NT2/D1 (cell line): ENCODE measurements at regions not wholly inside any gene's neighbourhood (a gene's known extent, or its start where the extent isn't known, plus 50 kb on each side); places are given as distances from the start of the nearest gene placed in this dataset.
"Not testable (repeated sequence)": the region's sequence is repeated elsewhere in the genome, so short reads cannot be mapped to it uniquely, and the experiment has no call there.

ENCODE experiments used
- DNase-seq: peaks from one replicate; pipeline ENCODE4 v3.0.0-alpha.2; 2011; ENCODE audit warnings: low read depth, low spot score
- H3K27me3 ChIP-seq: 2 replicates; pipeline ENCODE4 v1.6.0; 2011; ENCODE audit warnings: mild to moderate bottlenecking; ENCODE audit not compliant: insufficient read length, insufficient read depth
- H3K36me3 ChIP-seq: 2 replicates; pipeline ENCODE4 v1.6.1; 2011; ENCODE audit warnings: mild to moderate bottlenecking, low read length, mixed read lengths; ENCODE audit not compliant: insufficient read depth, insufficient read length
- H3K4me1 ChIP-seq: 2 replicates; pipeline ENCODE4 v1.5.1; 2011; ENCODE audit not compliant: insufficient read depth, insufficient read length
- H3K4me3 ChIP-seq: 2 replicates; pipeline ENCODE4 v1.5.1; 2011; ENCODE audit warnings: low read depth; ENCODE audit not compliant: insufficient read length
- H3K9ac ChIP-seq: 2 replicates; pipeline ENCODE4 v1.6.0; 2011; ENCODE audit warnings: low read depth; ENCODE audit not compliant: insufficient read length
- H3K9me3 ChIP-seq: 2 replicates; pipeline ENCODE4 v1.5.1; 2011; ENCODE audit warnings: mild to moderate bottlenecking, low read length; ENCODE audit not compliant: insufficient read depth
- SUZ12 ChIP-seq: IDR thresholded peaks from 2 replicates; pipeline ENCODE4 v1.6.1; 2011; ENCODE audit not compliant: insufficient read length, insufficient read depth; ENCODE audit errors: extremely low read depth
- YY1 ChIP-seq: IDR thresholded peaks from 2 replicates; pipeline ENCODE4 v1.6.1; 2011; ENCODE audit not compliant: insufficient read length, insufficient read depth
- ZNF274 ChIP-seq: IDR thresholded peaks from 2 replicates; pipeline ENCODE4 v1.6.1; 2011; ENCODE audit warnings: mild to moderate bottlenecking, low read depth, low read length

DNA sequence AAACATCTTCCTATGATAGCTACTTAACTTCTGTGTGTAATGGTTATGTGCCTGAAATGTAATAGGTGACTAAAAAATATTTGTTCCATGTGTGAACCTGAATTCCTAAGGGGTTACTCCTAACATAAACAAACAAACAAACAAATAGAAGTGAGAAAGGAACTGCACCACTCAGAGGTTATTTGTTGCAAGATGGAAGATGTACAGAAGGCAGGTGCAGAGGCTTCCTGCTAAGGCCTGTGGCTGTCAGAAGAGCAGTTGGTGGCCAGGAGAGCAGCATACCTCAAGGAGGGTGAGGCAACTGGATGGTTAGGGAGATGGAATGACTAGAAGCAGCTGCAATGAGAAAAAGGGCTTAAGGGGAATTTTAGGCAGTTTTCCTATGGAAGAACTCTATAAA is 940.6 kb downstream of the TTLL7 start:
- H3K4me1 ChIP-seq: no peaks in the 10 kb centered on the region
- TF ChIP-seq SUZ12: no peak
- H3K27me3 ChIP-seq: no peaks in the 10 kb centered on the region
- DNase-seq: no peak
- no peaks in the 10 kb centered on the region for H3K9me3 ChIP-seq
- H3K4me3 ChIP-seq: no peak overlapping the region
- H3K9ac ChIP-seq: no peak overlapping the region
- no peaks in the 10 kb centered on the region for H3K36me3 ChIP-seq

DNA sequence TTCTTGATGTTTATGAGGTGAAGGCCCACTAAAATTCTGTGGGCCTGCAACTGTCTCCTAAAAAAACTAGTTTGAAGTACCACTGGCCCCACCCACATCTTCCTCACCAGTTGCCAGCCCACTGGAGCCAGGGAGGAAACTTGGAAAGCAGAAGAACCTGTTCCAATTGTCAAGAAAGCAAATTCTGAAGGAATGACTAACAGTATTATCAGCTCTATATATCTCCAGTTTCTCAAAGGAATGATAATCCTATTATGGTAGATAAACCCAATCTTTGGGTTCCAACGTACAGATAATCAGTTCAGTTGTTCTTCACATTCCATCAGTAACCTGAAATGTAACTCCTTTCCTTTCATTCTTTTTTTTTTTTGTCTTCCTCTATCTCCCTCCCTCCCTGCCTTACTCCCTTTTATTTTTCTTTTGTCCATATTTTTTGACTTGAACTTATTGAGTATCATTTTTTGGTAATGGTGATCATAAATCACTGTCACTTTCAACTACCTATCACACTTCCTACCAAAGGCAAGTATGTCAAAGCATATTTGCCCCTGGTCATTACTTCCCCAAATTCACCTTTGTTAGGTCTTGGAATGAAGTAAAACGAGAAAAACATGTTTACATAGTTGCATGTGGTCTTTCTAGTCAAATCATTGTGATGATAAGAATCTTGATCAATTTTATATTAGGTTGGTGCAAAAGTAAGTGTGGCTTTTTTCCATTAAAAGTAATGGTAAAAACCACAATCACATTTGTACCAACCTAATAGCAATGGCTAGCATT is 943.4 kb downstream of the TTLL7 start:
- Histone ChIP-seq H3K27me3 (no peaks in the 10 kb centered on the region), H3K9ac (no peak overlapping the region), H3K9me3 (peaks cover 5% of the 10 kb centered on the region; the same call in 1 of the 2 replicates), H3K36me3 (no peaks in the 10 kb centered on the region), H3K4me3 (no peak overlapping the region), H3K4me1 (no peaks in the 10 kb centered on the region)
- DNase-seq: no peak
- TF ChIP-seq ZNF274: no peak
- no peak for TF ChIP-seq SUZ12
- TF ChIP-seq YY1: no peak

DNA sequence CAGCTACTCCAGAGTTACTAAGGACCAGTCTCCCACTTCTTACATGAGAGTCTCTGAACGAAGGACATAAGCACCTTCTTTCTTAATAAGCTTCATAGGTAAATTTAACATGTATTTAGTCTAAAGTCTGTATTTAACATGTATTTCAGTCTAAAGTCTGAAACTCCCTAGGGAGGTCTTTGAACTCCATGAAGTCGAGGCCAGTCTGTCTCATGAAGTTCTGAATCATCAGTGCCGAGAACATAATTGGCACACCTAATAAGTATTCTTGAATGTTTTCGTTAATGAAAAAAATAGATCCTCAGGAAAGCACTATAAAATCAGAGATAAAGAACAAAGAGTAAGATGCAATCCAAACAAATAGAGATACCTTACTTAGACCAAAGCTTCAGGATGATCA is 945.5 kb downstream of the TTLL7 start:
- no peaks in the 10 kb centered on the region for H3K27me3 ChIP-seq
- TF ChIP-seq ZNF274: no peak
- no peak for TF ChIP-seq YY1
- TF ChIP-seq SUZ12: no peak
- DNase-seq: no peak
- peaks cover 6% of the 10 kb centered on the region; the same call in 1 of the 2 replicates for H3K9me3 ChIP-seq
- no peaks in the 10 kb centered on the region for H3K36me3 ChIP-seq
- no peaks in the 10 kb centered on the region for H3K4me1 ChIP-seq
- H3K9ac ChIP-seq: no peak overlapping the region
- H3K4me3 ChIP-seq: no peak overlapping the region

DNA sequence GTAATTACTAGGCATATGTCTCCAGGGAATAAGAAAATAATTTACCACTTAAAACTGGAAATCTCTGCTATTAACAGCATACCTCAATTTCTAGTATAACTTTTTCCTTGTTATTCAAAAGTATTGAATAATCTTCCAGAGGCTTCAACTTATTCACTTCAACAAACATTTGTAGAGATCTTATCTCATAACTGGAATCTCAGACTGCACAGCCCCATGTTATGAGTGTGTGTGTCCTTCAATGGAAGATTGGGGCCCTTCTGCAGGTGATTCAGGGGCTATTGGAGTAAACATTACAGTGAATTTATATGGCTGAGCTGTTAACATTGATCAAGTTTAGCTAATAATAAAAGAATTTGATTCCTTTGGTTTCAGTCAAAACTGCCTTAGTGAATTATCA is 946.1 kb downstream of the TTLL7 start:
- Histone ChIP-seq H3K4me1 (no peaks in the 10 kb centered on the region), H3K9ac (no peak overlapping the region), H3K9me3 (peaks cover 6% of the 10 kb centered on the region; the same call in 1 of the 2 replicates), H3K27me3 (no peaks in the 10 kb centered on the region), H3K36me3 (no peaks in the 10 kb centered on the region), H3K4me3 (no peak overlapping the region)
- no peak for DNase-seq
- TF ChIP-seq ZNF274 (no peak), YY1 (no peak)

DNA sequence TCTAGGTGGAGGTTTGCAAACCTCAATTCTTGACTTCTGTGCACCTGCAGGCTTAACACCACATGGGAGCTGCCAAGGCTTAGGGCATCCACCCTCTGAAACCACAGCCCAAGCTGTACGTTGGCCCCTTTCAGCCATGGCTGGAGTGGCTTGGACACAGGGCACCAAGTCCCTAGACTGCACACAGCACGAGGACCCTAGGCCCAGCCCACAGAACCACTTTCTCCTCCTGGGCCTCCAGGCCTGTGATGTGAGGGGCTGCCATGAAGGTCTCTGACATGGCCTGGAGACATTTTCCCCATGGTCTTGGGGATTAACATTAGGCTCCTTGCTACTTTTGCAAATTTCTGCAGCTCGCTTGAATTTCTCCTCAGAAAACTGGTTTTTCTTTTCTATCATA is 947.9 kb downstream of the TTLL7 start:
- not testable (repeated sequence) for DNase-seq, H3K4me3 ChIP-seq, H3K4me1 ChIP-seq, H3K9me3 ChIP-seq, H3K9ac ChIP-seq, H3K36me3 ChIP-seq, H3K27me3 ChIP-seq

DNA sequence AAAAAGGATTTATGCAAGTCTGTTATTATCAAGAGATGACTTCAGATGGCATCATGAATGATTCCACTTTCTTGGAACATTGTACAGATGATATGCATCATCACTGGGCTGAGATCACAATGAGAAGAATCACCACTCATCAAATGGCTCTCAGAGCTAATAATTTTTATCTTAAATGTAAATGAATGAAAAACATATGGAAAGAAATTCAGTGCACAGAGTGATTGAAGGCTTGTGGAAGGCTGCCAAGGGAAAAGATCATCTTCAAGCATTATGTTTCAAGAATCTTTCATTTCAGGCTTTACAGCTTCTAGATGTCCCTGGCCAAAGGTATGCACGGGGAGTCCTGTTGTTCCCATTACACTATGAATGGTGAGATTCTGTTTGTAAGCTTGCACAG is 955.7 kb downstream of the TTLL7 start:
- Histone ChIP-seq H3K36me3 (no peaks in the 10 kb centered on the region), H3K27me3 (no peaks in the 10 kb centered on the region), H3K4me1 (no peaks in the 10 kb centered on the region), H3K9me3 (no peaks in the 10 kb centered on the region), H3K4me3 (no peak overlapping the region), H3K9ac (no peak overlapping the region)
- TF ChIP-seq YY1 (no peak), SUZ12 (no peak)
- no peak for DNase-seq

DNA sequence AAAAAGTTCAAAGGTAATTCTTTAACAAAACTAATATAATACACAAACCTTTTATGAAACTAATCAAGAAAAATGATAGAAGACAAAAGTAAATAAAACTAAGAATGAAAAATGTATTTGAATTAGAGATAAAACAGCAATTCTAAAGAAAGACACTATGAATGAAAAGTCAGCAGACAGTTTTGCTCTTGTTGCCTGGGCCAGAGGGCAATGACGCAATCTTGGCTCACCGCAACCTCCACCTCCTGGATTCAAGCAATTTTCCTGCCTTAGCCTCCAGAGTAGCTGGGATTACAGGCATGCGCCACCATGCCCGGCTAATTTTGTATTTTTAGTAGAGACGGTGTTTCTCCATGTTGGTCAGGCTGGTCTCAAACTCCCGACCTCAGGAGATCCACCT is 959.8 kb downstream of the TTLL7 start:
- DNase-seq, H3K9me3 ChIP-seq, H3K9ac ChIP-seq, H3K36me3 ChIP-seq, H3K27me3 ChIP-seq, H3K4me1 ChIP-seq, H3K4me3 ChIP-seq: not testable (repeated sequence)

DNA sequence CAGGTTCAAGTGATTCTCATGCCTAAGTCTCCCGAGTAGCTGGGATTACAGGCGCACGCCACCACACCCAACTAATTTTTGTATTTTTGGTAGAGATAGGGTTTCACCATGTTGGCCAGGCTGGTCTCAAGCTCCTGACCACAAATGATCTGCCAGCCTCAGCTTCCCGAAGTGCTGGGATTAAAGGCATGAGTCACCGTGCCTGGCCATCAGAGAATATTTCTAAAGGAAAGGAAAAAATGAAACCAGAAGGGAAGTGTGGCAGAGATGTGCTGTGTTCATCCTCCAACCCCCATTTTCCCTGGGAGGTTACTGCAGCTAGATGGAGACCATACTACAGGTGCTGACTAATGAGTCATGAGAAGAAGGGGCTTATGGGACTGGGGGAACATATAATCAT is 964.1 kb downstream of the TTLL7 start:
- TF ChIP-seq YY1: no peak
- no peak for TF ChIP-seq SUZ12
- TF ChIP-seq ZNF274: no peak
- H3K4me3 ChIP-seq: no peak overlapping the region
- no peak overlapping the region for H3K9ac ChIP-seq

More for the DNA sequence above, 964.1 kb downstream of the TTLL7 start:
- Histone ChIP-seq H3K9me3 (peaks cover 38% of the 10 kb centered on the region), H3K4me1 (no peaks in the 10 kb centered on the region), H3K36me3 (no peaks in the 10 kb centered on the region), H3K27me3 (no peaks in the 10 kb centered on the region)
- no peak for DNase-seq
